Fibroblast of lung (primary cell): ENCODE measurements at regions not wholly inside any gene's neighbourhood (a gene's known extent, or its start where the extent isn't known, plus 50 kb on each side); places are given as distances from the start of the nearest gene placed in this dataset.
A peak's percentile ranks its signal among the peaks of the same experiment; 100 is the strongest.

Experiments used
- DNase-seq, 2 donors: peaks; one replicate each; pipeline versions ENCODE4 v3.0.0 to v3.0.0-alpha.2; 2010; ENCODE audit warnings: low read depth in 2 of 2
- H2AFZ ChIP-seq: 2 replicates; pipeline ENCODE4 v1.5.1; 2012; ENCODE audit warnings: low read length, control low read depth, inconsistent platforms
- H3K27ac ChIP-seq: 2 replicates; pipeline ENCODE4 v1.5.1; 2011; ENCODE audit warnings: low read length, control low read depth; ENCODE audit not compliant: insufficient read depth
- H3K27me3 ChIP-seq: 2 replicates; pipeline ENCODE4 v1.5.1; 2011; ENCODE audit warnings: mild to moderate bottlenecking, low read length; ENCODE audit not compliant: control insufficient read depth, insufficient read depth
- H3K36me3 ChIP-seq: 2 replicates; pipeline ENCODE4 v1.5.1; 2011; ENCODE audit warnings: low read length; ENCODE audit not compliant: control insufficient read depth, insufficient read depth
- H3K4me1 ChIP-seq: 2 replicates; pipeline ENCODE4 v1.5.1; 2011; ENCODE audit warnings: low read length; ENCODE audit not compliant: control insufficient read depth, insufficient read depth; ENCODE audit errors: extremely low read depth
- H3K4me2 ChIP-seq: 2 replicates; pipeline ENCODE4 v1.5.1; 2011; ENCODE audit warnings: low read length, control low read depth; ENCODE audit not compliant: insufficient read depth; ENCODE audit errors: extremely low read depth
- H3K4me3 ChIP-seq, 4 experiments: fragments of 200-600 bp in 1 of 4; sonication (generic) in 1 of 4; replicated peaks in 1 of 4; 2 replicates each; pipeline ENCODE4 v1.5.1; 2011 to 2016; ENCODE audit warnings: low read length in 4 of 4, low read depth in 3 of 4, mild to moderate bottlenecking in 3 of 4, control low read depth in 2 of 4, inconsistent platforms in 1 of 4, mixed read lengths in 1 of 4; ENCODE audit not compliant: insufficient read depth in 1 of 4; ENCODE audit errors: control extremely low read depth in 1 of 4
- H3K79me2 ChIP-seq: 2 replicates; pipeline ENCODE4 v1.5.1; 2012; ENCODE audit warnings: mild to moderate bottlenecking, low read length, inconsistent platforms; ENCODE audit not compliant: control insufficient read depth, insufficient read depth
- H3K9ac ChIP-seq: 2 replicates; pipeline ENCODE4 v1.5.1; 2011; ENCODE audit warnings: mild to moderate bottlenecking, low read length, control low read depth; ENCODE audit not compliant: insufficient read depth
- H3K9me3 ChIP-seq: 2 replicates; pipeline ENCODE4 v1.5.1; 2012; ENCODE audit warnings: low read depth, low read length; ENCODE audit not compliant: control insufficient read depth, insufficient read depth
- H4K20me1 ChIP-seq: 2 replicates; pipeline ENCODE4 v1.5.1; 2011; ENCODE audit warnings: low read length; ENCODE audit not compliant: control insufficient read depth, insufficient read depth; ENCODE audit errors: extremely low read depth
- CTCF ChIP-seq, 2 donors: IDR thresholded peaks in 1 of 2; conservative IDR thresholded peaks in 1 of 2; 1 replicate in 1 of 2; 2 replicates in 1 of 2; pipeline ENCODE4 v1.5.1; 2011 to 2012; ENCODE audit warnings: low read length in 2 of 2, control low read depth in 1 of 2, inconsistent platforms in 1 of 2, low read depth in 1 of 2, mild to moderate bottlenecking in 1 of 2
- EZH2 ChIP-seq: IDR thresholded peaks from 2 replicates; pipeline ENCODE4 v1.5.1; 2012; ENCODE audit warnings: low read length, control low read depth, mild to moderate bottlenecking; ENCODE audit errors: missing control alignments

DNA sequence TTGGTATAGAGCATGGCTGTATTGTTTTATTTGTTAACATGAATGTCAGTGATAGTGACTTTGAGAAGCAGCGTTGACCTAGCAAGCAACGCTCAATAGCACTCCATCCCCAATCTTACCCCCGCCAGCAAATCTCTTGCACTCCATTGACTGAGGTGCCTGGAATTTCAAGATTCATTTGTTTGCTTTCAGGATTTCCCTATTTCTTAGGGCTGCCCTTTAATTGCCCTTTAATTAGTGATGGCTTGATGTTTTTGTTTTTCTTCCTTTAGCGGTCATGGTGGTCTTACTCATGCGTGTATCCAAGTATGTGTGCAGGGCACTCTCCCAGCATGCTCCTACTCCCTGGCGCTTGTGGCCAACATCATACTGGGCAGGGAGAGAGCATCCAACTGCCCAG, 216.8 kb upstream of the TBL1XR1 start:
- Histone ChIP-seq H4K20me1 (no peaks in the 10 kb centered on the region), H3K9ac (no peak overlapping the region), H3K9me3 (no peaks in the 10 kb centered on the region), H3K27ac (no peak overlapping the region), H2AFZ (no peak overlapping the region), H3K79me2 (no peaks in the 10 kb centered on the region), H3K36me3 (no peaks in the 10 kb centered on the region), H3K4me2 (no peak overlapping the region), H3K27me3 (no peaks in the 10 kb centered on the region), H3K4me1 (no peaks in the 10 kb centered on the region), H3K4me3 (no peak overlapping the region)
- TF ChIP-seq EZH2, result no peak
- TF ChIP-seq CTCF (conservative IDR thresholded peaks at IDR 0.05 in 1 of 2, IDR thresholded peaks at IDR 0.05 in 1 of 2; ENCODE audit: low read depth in 1 of 2, low read length in 2 of 2), result no peak
- no peak for DNase-seq

GRCh38 chr3:177418787-177419186, 221.5 kb upstream of the TBL1XR1 start:
- Histone ChIP-seq H4K20me1 (no peaks in the 10 kb centered on the region), H3K27me3 (no peaks in the 10 kb centered on the region), H3K79me2 (no peaks in the 10 kb centered on the region), H2AFZ (no peak overlapping the region), H3K4me3 (no peak overlapping the region), H3K9ac (no peak overlapping the region), H3K36me3 (no peaks in the 10 kb centered on the region), H3K4me1 (peaks cover 2% of the 10 kb centered on the region), H3K9me3 (no peaks in the 10 kb centered on the region), H3K27ac (no peak overlapping the region), H3K4me2 (no peak overlapping the region)
- no peak for TF ChIP-seq EZH2
- peak in 1 of 2 donors; percentile 36 for DNase-seq

- no peak overlapping the region for H3K27ac ChIP-seq
- peaks cover 2% of the 10 kb centered on the region for H3K4me1 ChIP-seq
- no peak for DNase-seq
- H3K9ac ChIP-seq, result no peak overlapping the region
- H3K79me2 ChIP-seq, result no peaks in the 10 kb centered on the region
- no peak overlapping the region for H3K4me3 ChIP-seq
- H2AFZ ChIP-seq, result no peak overlapping the region
- no peaks in the 10 kb centered on the region for H3K9me3 ChIP-seq
- H3K4me2 ChIP-seq, result no peak overlapping the region
- H4K20me1 ChIP-seq, result no peaks in the 10 kb centered on the region
- H3K36me3 ChIP-seq, result no peaks in the 10 kb centered on the region
- no peaks in the 10 kb centered on the region for H3K27me3 ChIP-seq
- no peak for TF ChIP-seq CTCF (conservative IDR thresholded peaks at IDR 0.05 in 1 of 2, IDR thresholded peaks at IDR 0.05 in 1 of 2; ENCODE audit: low read depth in 1 of 2, low read length in 2 of 2)
- no peak for TF ChIP-seq EZH2
Measured at GRCh38 chr3:177419904-177420601, 222.8 kb upstream of the TBL1XR1 start.
